ENCODE measurements at regions not wholly inside any gene's neighbourhood (a gene's known extent, or its start where the extent isn't known, plus 50 kb on each side); places are given as distances from the start of the nearest gene placed in this dataset.

DNA sequence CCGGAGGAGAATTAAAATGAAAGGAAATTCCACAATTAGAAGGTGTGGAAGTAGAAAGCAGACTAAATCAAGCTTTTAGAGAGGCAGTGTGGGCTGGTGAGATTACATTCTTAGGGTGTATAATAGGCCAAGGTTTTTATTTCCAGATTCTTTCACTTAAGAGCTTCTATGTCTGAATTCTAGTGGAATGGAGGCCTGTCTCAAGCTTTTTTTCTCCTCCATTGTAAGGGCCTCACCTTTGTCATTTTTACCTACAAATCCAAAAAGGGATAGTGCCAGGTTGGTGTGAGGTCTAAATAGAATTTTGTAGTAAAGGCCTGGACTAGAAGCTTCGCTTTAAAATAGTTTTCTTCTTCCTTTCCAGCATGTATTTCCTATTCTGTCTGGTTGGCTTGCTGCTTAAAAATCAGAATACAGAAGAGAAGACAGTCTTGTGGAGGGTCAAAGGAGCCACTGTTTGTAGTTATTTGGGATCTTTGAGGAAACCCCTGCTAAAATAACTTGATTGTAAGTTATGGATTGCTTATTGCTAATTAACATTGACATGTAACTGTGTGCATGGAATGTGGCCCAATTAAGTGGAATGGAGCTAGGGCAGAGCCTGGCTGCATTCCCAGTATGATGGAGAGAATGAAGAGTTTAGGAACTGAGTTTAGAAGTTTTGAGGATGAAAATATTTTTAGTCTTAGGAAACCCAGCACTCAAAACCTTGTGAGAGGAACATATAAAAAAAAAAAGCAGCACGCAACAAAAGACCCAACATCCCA lies 162.5 kb upstream of the B3GALT2 start:
- Histone ChIP-seq H3K27me3 (no peaks in the 10 kb centered on the region), H3K9me3 (no peaks in the 10 kb centered on the region), H3K4me1 (no peaks in the 10 kb centered on the region), H3K36me3 (no peaks in the 10 kb centered on the region), H3K4me3 (no peak overlapping the region), H3K27ac (no peak overlapping the region)
- intact Hi-C loops (cut with DNase I; ENCODE audit: low total_unique reads): no loop called here
- no peak for DNase-seq
- TF ChIP-seq, protein P1, sequence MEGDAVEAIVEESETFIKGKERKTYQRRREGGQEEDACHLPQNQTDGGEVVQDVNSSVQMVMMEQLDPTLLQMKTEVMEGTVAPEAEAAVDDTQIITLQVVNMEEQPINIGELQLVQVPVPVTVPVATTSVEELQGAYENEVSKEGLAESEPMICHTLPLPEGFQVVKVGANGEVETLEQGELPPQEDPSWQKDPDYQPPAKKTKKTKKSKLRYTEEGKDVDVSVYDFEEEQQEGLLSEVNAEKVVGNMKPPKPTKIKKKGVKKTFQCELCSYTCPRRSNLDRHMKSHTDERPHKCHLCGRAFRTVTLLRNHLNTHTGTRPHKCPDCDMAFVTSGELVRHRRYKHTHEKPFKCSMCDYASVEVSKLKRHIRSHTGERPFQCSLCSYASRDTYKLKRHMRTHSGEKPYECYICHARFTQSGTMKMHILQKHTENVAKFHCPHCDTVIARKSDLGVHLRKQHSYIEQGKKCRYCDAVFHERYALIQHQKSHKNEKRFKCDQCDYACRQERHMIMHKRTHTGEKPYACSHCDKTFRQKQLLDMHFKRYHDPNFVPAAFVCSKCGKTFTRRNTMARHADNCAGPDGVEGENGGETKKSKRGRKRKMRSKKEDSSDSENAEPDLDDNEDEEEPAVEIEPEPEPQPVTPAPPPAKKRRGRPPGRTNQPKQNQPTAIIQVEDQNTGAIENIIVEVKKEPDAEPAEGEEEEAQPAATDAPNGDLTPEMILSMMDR (IDR thresholded peaks at IDR 0.05): no peak

DNA sequence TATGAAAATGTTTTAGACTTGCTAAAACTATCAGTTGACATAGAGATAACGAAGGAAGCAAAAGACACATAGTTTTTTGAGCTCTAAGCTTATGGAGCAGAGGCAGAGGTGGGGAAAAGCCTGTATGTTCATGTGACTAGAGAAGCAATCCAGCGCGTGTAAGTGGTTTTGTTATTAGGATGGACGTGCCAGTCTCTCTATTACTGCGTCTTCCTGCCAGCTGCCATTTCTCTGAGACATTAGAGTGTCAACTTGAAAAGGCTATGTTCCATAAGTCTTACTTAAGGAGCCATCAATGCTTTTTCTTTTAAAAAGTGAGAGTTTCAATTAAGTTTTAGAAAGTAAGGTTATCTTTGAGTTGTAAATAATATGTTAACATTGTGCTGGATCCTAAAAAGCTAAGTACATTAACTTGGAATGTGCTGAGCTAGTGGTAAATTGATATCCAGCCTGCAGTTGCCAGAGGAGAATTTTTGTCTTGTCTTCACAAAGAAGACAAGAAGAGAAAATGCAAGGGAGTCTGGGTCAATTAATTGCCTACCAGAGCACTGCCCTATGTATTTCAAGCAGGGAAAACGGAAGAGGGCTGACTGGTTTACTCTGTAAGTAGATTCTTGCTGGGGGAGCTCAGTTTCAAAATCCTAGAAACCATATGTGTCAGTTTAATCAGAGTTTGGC lies 161.8 kb upstream of the B3GALT2 start:
- Histone ChIP-seq H3K36me3 (no peaks in the 10 kb centered on the region), H3K4me3 (no peak overlapping the region), H3K27ac (no peak overlapping the region), H3K4me1 (no peaks in the 10 kb centered on the region), H3K27me3 (no peaks in the 10 kb centered on the region), H3K9me3 (no peaks in the 10 kb centered on the region)
- intact Hi-C loops (cut with DNase I; ENCODE audit: low total_unique reads): no loop called here
- TF ChIP-seq, protein P1 (IDR thresholded peaks at IDR 0.05): no peak
- no peak for DNase-seq

DNA sequence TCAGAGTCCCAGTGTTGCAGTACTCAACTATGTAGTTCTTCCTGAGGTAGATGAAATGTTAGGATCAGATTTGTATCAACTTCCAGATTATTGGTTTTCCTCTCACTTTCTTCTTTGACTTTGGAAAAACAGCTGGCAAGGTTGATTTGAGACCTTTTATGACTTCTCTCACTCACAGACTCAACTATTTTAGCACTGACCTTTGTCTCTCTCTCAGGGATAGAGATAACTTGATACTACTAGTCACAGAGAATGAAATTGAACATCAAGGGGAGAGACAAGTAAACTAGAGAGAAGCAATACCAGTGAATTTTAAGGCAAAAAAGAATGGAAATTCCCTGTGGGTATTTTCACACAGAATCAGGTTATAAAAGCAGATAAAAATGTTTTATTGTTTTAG lies 159.7 kb upstream of the B3GALT2 start:
- Histone ChIP-seq H3K9me3 (no peaks in the 10 kb centered on the region), H3K27me3 (no peaks in the 10 kb centered on the region), H3K36me3 (no peaks in the 10 kb centered on the region), H3K4me1 (no peaks in the 10 kb centered on the region), H3K27ac (no peak overlapping the region), H3K4me3 (no peak overlapping the region)
- intact Hi-C loops (cut with DNase I; ENCODE audit: low total_unique reads): no loop called here
- no peak for DNase-seq
- TF ChIP-seq, protein P1 (IDR thresholded peaks at IDR 0.05): no peak

DNA sequence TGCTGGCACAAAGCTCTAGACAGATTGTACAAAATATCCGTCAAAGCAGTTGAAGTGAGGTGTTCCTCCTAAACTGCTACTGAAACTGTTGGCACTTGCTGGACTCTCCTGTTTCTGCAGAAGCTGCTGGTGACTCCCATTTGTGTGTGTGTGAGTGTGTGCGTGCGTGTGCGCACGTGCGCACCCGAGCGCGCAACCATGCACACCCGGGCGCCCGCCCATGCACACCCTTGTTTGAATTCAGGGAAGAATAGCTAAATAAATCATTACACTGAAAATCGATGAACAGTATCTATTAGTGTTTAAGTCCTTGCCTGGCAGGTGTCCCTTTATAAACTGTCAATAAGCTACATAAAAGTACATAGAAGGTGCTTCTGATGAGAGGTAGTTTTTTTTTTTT lies 156.4 kb upstream of the B3GALT2 start:
- H3K36me3 ChIP-seq: no peaks in the 10 kb centered on the region
- H3K4me1 ChIP-seq: no peaks in the 10 kb centered on the region
- no peaks in the 10 kb centered on the region for H3K9me3 ChIP-seq
- H3K27me3 ChIP-seq: no peaks in the 10 kb centered on the region
- no peak for DNase-seq
- no peak overlapping the region for H3K27ac ChIP-seq
- TF ChIP-seq, protein P1 (IDR thresholded peaks at IDR 0.05): no peak
- H3K4me3 ChIP-seq: no peak overlapping the region
- intact Hi-C loops (cut with DNase I; ENCODE audit: low total_unique reads): no loop called here

DNA sequence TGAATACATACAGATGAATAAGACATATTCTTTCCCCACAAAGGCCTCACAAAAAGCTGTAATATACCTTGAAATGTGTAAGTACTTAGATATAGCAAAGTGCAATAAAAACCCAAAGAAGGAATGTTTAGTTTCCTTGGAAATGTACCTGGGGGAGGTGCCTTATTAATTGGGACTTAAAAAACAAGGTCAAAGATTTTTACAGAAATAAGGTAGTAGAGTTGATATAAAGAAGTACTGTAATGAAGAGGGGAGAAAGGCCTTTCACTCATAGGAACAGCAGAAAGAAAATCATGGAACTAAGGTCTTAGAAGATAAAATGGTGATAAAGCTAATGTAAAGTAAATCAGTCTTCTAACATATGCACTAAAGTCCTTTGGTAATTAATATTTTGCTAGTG lies 153.9 kb upstream of the B3GALT2 start:
- Histone ChIP-seq H3K9me3 (no peaks in the 10 kb centered on the region), H3K36me3 (no peaks in the 10 kb centered on the region), H3K27me3 (no peaks in the 10 kb centered on the region), H3K27ac (no peak overlapping the region), H3K4me1 (peaks cover 0 to 14% (median 0%) of the 10 kb centered on the region in 4 donors), H3K4me3 (no peak overlapping the region)
- TF ChIP-seq, protein P1 (IDR thresholded peaks at IDR 0.05): no peak
- DNase-seq: no peak
- intact Hi-C loops (cut with DNase I; ENCODE audit: low total_unique reads): no loop called here

Data from tibial artery (tissue), 4 donors.